ENCODE measurements at regions not wholly inside any gene's neighbourhood (a gene's known extent, or its start where the extent isn't known, plus 50 kb on each side); places are given as distances from the start of the nearest gene placed in this dataset.

- TF ChIP-seq CTCF (IDR thresholded peaks at IDR 0.05; ENCODE audit: low read depth, low read length) (no peak), EZH2phosphoT487 (IDR thresholded peaks at IDR 0.05; ENCODE audit: low read depth) (no peak)
Observed at GRCh38 chr13:103354171-103354570, 288.0 kb upstream of the SLC10A2 start.

Measured in OCI-LY3 (cell line).